Stomach smooth muscle (tissue), 2 donors: ENCODE measurements at regions not wholly inside any gene's neighbourhood (a gene's known extent, or its start where the extent isn't known, plus 50 kb on each side); places are given as distances from the start of the nearest gene placed in this dataset.
A peak's percentile ranks its signal among the peaks of the same experiment; 100 is the strongest.
"Not testable (repeated sequence)": the region's sequence is repeated elsewhere in the genome, so short reads cannot be mapped to it uniquely, and the experiment has no call there.

Source experiments
- H3K27ac ChIP-seq: one replicate; pipeline ENCODE4 v1.7.0; 2013; ENCODE audit warnings: mild to moderate bottlenecking, low read length, inconsistent platforms
- H3K27me3 ChIP-seq, 2 donors: one replicate each; pipeline ENCODE4 v1.7.0; 2013; ENCODE audit warnings: low read length in 2 of 2; ENCODE audit not compliant: insufficient read depth in 2 of 2, control insufficient read depth in 1 of 2
- H3K36me3 ChIP-seq, 2 donors: one replicate each; pipeline ENCODE4 v1.7.0; 2013; ENCODE audit warnings: low read length in 2 of 2; ENCODE audit not compliant: control insufficient read depth in 2 of 2, insufficient read depth in 2 of 2
- H3K4me1 ChIP-seq: one replicate; pipeline ENCODE4 v1.7.0; 2013; ENCODE audit warnings: low read length; ENCODE audit not compliant: control insufficient read depth, insufficient read depth
- H3K4me3 ChIP-seq, 2 donors: one replicate each; pipeline ENCODE4 v1.7.0; 2013; ENCODE audit warnings: low read length in 2 of 2
- H3K9ac ChIP-seq, 2 donors: one replicate each; pipeline ENCODE4 v1.7.0; 2013; ENCODE audit warnings: low read length in 2 of 2, mild to moderate bottlenecking in 1 of 2
- H3K9me3 ChIP-seq, 2 donors: one replicate each; pipeline ENCODE4 v1.7.0; 2013; ENCODE audit warnings: low read length in 2 of 2; ENCODE audit not compliant: control insufficient read depth in 2 of 2
- donor health status: healthy.
- donor health status: Pancreatic carcinoma.

DNA sequence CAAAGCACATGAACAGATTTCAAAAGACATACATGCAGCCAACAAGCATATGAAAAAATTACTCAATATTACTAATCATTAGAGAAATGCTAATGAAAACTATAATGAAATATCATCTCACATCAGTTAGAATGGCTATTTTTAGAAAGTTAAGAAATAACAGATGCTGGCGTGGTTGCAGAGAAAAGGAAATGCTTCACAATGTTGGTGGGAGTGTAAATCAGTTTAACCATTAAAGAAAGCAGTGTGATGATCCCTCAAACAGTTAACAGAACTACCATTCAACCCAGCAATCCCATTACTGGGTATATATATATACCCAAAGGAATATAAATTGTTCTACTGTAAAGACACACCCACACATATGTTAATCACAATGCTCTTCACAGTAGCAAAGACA, 117.7 kb upstream of the SETBP1 start:
- Histone ChIP-seq H3K27ac (no peak overlapping the region), H3K36me3 (no peaks in the 10 kb centered on the region), H3K9ac (no peak overlapping the region), H3K4me1 (no peaks in the 10 kb centered on the region), H3K4me3 (no peak overlapping the region), H3K27me3 (no peaks in the 10 kb centered on the region), H3K9me3 (no peaks in the 10 kb centered on the region)

DNA sequence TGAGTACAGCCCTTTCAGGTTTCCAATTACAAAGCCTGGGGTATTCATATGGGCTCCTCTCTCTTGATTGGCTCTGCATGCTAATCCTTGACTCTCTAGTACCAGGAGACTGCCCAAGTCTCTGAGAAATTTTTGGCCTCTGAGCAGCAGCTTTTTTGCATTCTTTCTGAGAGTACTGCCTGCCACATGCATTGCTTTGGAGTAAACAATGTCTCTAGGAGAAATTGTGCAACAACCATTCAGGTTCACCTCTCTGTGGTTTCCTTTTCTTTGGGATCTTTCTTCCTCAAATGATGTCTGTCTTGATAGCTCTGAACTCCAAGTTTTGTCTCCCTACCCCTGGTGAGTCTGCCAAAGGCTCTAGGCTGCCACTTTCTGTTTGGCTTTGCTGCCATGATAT, 115.8 kb upstream of the SETBP1 start:
- Histone ChIP-seq H3K36me3 (no peaks in the 10 kb centered on the region), H3K9me3 (no peaks in the 10 kb centered on the region), H3K9ac (no peak overlapping the region), H3K4me1 (no peaks in the 10 kb centered on the region), H3K27ac (no peak overlapping the region), H3K27me3 (no peaks in the 10 kb centered on the region), H3K4me3 (peak overlapping the region in 1 of 2 donors; percentile 21)

DNA sequence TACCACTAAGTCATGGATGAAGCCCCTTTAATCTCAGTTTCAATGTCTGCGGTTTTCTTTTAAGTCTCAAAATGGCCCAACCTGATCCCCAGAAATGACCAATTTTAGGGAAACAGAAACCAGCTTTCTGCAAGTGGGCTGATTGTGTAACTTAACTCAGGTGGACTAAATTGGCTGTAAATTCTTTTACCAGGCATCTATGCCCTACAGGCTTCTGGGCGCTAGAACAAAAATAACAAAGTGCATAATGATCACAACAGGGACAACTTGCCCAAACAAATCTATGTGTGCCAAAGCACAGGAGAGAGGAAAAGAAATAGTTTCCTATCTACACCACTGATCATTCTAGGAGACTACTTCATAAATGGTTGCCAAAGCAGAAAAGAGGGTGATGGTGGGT, 112.3 kb upstream of the SETBP1 start:
- no peaks in the 10 kb centered on the region for H3K27me3 ChIP-seq
- H3K9ac ChIP-seq = no peak overlapping the region
- no peaks in the 10 kb centered on the region for H3K36me3 ChIP-seq
- H3K4me1 ChIP-seq = no peaks in the 10 kb centered on the region
- no peak overlapping the region for H3K4me3 ChIP-seq
- no peak overlapping the region for H3K27ac ChIP-seq
- H3K9me3 ChIP-seq = no peaks in the 10 kb centered on the region

DNA sequence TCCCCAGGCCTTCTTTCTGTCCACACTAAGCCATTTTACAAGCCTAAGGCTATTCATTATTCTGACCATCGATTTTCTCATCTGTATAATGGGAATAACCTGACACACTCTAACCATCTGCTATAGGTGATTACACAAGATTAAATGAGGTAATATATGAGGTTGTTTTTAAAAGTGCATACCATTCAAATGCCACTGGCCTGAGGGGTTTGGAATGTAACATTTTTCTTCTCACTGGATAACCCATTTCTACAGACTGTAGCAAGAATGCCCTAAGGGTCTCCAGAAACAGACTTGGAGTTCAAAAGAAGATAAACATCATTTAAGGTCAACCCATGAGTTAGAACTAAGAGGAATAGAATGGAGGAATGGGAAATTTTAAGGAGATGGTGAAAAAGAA, 111.7 kb upstream of the SETBP1 start:
- Histone ChIP-seq H3K9ac (no peak overlapping the region), H3K9me3 (no peaks in the 10 kb centered on the region), H3K36me3 (no peaks in the 10 kb centered on the region), H3K4me3 (no peak overlapping the region), H3K27ac (no peak overlapping the region), H3K27me3 (no peaks in the 10 kb centered on the region), H3K4me1 (no peaks in the 10 kb centered on the region)

DNA sequence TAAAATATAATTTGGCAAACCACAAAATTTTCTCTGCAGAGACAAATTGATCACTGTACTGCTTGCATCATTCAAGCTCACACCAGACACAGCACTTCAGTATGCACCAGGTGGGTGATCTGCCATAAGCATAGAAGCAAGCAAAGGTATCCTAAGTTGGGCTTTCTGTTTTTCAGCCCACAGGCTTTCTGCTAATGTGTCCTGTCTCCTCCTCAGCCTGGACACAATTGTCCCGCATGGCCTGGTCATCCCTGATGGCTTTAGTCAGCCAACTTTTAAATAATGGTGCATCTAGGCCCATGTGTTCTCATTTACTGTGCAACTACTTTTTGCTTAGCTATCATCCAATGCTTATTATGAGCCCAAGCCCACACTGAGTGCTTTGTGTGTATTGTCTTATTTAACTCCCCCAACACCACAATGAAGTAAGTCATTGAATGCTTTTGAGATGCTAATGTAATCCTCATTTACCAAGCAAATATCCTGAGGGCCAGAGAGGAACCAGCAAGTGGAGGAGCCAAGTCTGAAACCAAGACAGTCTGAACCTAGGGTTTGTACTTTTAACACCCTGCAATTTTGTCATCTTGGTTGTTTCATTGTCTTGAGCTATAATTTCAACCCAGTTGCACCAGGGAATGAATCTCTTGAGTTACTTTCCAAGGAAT, 111.2 kb upstream of the SETBP1 start:
- Histone ChIP-seq H3K27me3 (no peaks in the 10 kb centered on the region), H3K36me3 (no peaks in the 10 kb centered on the region), H3K4me3 (no peak overlapping the region), H3K4me1 (no peaks in the 10 kb centered on the region), H3K27ac (no peak overlapping the region), H3K9me3 (no peaks in the 10 kb centered on the region), H3K9ac (no peak overlapping the region)

DNA sequence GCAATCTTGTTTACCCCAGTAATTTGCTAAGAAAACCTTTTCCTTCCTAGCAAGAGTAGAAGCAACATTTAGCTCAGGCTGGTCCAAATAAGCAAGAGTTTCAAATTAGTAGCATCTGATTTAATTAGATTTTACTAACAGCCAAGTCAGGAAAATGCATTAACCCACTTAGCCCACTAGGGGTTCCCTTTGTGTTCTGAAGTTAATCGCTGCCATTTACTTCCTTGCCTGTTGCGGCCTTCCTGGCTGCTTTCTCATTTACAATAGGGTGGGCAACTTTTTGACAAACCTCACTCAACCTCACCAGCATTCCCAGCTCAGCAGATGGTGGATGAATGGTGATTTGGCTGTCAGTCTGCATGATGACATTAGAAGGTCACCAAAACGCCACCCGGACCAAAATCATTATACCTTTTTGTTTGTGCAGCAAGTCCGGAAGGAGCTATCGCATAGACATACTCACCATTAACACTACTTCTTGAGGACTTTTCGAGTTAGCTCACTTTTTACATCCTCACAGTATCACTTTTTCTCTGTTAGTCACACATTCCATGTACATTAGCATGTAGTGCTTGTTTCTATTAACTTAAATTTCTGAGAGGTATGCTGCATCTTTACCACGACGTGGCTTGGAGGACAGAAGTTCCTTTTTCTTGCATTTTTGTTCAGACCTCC, 101.5 kb upstream of the SETBP1 start:
- Histone ChIP-seq H3K36me3 (no peaks in the 10 kb centered on the region), H3K4me1 (no peaks in the 10 kb centered on the region), H3K27ac (no peak overlapping the region), H3K9me3 (no peaks in the 10 kb centered on the region), H3K9ac (no peak overlapping the region), H3K27me3 (no peaks in the 10 kb centered on the region), H3K4me3 (no peak overlapping the region)

DNA sequence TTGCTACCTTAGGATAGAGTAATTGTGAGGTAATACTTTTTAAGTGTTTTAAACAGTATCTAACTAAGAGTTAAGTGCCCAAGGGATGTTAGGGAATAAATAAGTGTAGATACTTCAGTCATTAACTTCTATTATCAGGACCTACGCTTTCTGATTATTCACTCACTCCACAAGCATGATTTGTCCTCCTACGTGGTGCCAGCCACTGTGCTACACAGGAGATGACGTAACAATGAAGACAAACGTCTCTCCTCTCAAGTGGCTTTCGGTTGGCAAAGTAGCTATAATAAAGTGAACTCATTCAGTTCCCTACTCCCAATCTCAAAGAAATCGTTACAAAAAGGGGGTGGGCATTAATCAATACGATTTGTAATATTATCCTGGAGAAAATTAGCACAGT, 100.9 kb upstream of the SETBP1 start:
- H3K4me1 ChIP-seq = no peaks in the 10 kb centered on the region
- H3K27ac ChIP-seq = no peak overlapping the region
- H3K27me3 ChIP-seq = no peaks in the 10 kb centered on the region
- H3K9me3 ChIP-seq = no peaks in the 10 kb centered on the region
- H3K36me3 ChIP-seq = no peaks in the 10 kb centered on the region
- H3K9ac ChIP-seq = no peak overlapping the region
- H3K4me3 ChIP-seq = no peak overlapping the region

DNA sequence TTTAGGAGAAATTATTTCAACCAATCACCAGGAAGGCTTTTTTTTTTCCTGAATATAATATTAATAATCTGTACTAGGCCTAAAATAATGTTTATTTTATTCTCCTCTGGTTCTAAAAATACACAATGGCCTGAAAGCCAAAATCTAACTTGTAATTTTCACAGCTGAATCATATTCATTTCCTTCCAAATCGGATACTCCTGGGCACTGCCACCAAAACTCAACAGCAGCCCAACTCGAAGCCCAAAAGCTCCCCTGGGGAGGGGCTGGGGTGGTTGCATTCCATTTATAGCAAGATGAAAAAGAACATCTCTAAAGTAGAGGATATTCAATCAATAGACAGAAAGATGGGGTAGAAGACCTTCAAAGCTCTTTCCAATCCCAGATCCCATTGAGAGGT, 100.5 kb upstream of the SETBP1 start:
- Histone ChIP-seq H3K9me3 (no peaks in the 10 kb centered on the region), H3K9ac (no peak overlapping the region), H3K4me1 (no peaks in the 10 kb centered on the region), H3K27ac (no peak overlapping the region), H3K4me3 (no peak overlapping the region), H3K36me3 (no peaks in the 10 kb centered on the region), H3K27me3 (no peaks in the 10 kb centered on the region)

DNA sequence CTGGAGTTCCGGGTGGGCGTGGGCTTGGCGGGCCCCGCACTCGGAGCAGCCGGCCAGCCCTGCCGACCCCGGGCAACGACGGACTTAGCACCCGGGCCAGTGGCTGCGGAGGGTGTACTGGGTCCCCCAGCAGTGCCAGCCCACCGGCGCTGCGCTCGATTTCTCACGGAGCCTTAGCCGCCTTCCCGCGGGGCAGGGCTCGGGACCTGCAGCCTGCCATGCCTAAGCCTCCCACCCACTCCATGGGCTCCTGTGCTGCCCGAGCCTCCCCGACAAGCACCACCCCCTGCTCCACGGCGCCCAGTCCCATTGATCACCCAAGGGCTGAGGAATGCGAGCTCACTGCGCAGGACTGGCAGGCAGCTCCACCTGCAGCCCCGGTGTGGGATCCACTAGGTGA, 99.9 kb upstream of the SETBP1 start:
- H3K27ac ChIP-seq, H3K9me3 ChIP-seq, H3K4me3 ChIP-seq, H3K4me1 ChIP-seq, H3K36me3 ChIP-seq, H3K9ac ChIP-seq, H3K27me3 ChIP-seq: not testable (repeated sequence)

DNA sequence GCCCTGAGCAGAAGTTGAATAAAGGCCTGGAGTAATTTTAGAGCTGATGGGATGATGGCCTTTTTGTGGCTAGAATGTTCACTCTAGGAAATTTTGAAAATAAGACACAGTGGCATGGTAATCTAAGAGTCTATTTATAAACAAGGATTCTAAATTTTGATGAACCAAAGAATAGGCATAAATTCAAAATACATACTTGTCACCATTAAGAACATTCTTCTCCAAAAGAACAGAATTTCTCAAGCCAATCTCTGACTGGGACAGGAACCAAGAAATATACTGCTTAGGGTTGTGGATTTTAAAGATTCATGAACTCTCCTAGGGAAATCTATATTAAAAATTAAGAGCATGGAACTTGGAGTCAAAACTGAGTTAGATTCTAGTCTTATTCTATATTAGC, 98.2 kb upstream of the SETBP1 start:
- H3K9ac ChIP-seq = no peak overlapping the region
- H3K27ac ChIP-seq = no peak overlapping the region
- no peaks in the 10 kb centered on the region for H3K9me3 ChIP-seq
- no peaks in the 10 kb centered on the region for H3K4me1 ChIP-seq
- H3K27me3 ChIP-seq = no peaks in the 10 kb centered on the region
- no peak overlapping the region for H3K4me3 ChIP-seq
- no peaks in the 10 kb centered on the region for H3K36me3 ChIP-seq

DNA sequence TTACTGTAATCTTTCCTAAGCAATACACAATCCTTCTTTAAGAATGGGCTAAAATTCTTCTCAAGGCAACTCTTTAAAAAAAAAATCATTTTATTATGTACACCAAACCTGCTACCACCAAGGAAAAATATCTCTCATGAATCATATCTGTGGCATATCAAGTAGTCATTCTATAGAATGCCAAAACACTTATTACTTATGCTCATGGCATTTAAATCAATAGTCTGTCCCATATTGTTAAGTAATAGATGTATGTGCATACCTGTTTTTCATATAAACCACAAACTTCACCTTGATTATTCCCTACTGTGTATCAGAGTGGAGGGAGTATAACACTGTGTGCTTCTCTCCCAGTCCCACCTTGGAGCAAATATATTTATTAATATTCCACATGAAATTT, 95.8 kb upstream of the SETBP1 start:
- Histone ChIP-seq H3K27me3 (no peaks in the 10 kb centered on the region), H3K27ac (no peak overlapping the region), H3K4me3 (no peak overlapping the region), H3K36me3 (no peaks in the 10 kb centered on the region), H3K9me3 (no peaks in the 10 kb centered on the region), H3K4me1 (peaks cover 14% of the 10 kb centered on the region), H3K9ac (no peak overlapping the region)
